Suprapubic skin (tissue), 4 donors: ENCODE measurements at regions not wholly inside any gene's neighbourhood (a gene's known extent, or its start where the extent isn't known, plus 50 kb on each side); places are given as distances from the start of the nearest gene placed in this dataset.

Source experiments
- DNase-seq, 2 donors: peaks; one replicate each; pipeline ENCODE4 v3.0.0-alpha.2; 2019; ENCODE audit warnings: low spot score in 2 of 2
- H3K27ac ChIP-seq: fragments of 200-600 bp; sonication (generic); one replicate; pipeline ENCODE4 v1.5.1; 2019
- H3K27me3 ChIP-seq: fragments of 200-600 bp; sonication (generic); one replicate; pipeline ENCODE4 v1.5.1; 2019
- H3K36me3 ChIP-seq: fragments of 200-600 bp; sonication (generic); one replicate; pipeline ENCODE4 v1.5.1; 2019
- H3K4me1 ChIP-seq: fragments of 200-600 bp; sonication (generic); one replicate; pipeline ENCODE4 v1.5.1; 2019
- H3K4me3 ChIP-seq: fragments of 200-600 bp; sonication (generic); one replicate; pipeline ENCODE4 v1.5.1; 2019; ENCODE audit warnings: mild to moderate bottlenecking
- H3K9me3 ChIP-seq: fragments of 200-600 bp; sonication (generic); one replicate; pipeline ENCODE4 v1.5.1; 2019
- CTCF ChIP-seq, 2 donors: fragments of 200-600 bp in 1 of 2; fragments of 450-650 bp in 1 of 2; sonication (generic) in 1 of 2; IDR thresholded peaks; one replicate each; pipeline ENCODE4 v1.5.1; 2016 to 2019; ENCODE audit warnings: antibody characterized with exemption in 2 of 2, mild to moderate bottlenecking in 1 of 2, moderate library complexity in 1 of 2
- EP300 ChIP-seq: sonication (generic); formaldehyde crosslinking; IDR thresholded peaks from one replicate; pipeline ENCODE4 v1.6.1; 2017; ENCODE audit warnings: antibody characterized with exemption
- POLR2A ChIP-seq, 2 donors: fragments of 450-650 bp; IDR thresholded peaks; one replicate each; pipeline ENCODE4 v1.6.1; 2017; ENCODE audit warnings: antibody characterized with exemption in 2 of 2, mild to moderate bottlenecking in 2 of 2, moderate library complexity in 2 of 2
- POLR2AphosphoS5 ChIP-seq, 3 donors: sonication (generic); formaldehyde crosslinking; IDR thresholded peaks; one replicate each; pipeline ENCODE4 v1.6.1; 2017; ENCODE audit warnings: antibody characterized with exemption in 3 of 3
- WGBS: methylation state at CpG from one replicate; pipeline ENCODE4 v1.1.5; 2018; 5-methylcytosine and 5-hydroxymethylcytosine counted together

DNA sequence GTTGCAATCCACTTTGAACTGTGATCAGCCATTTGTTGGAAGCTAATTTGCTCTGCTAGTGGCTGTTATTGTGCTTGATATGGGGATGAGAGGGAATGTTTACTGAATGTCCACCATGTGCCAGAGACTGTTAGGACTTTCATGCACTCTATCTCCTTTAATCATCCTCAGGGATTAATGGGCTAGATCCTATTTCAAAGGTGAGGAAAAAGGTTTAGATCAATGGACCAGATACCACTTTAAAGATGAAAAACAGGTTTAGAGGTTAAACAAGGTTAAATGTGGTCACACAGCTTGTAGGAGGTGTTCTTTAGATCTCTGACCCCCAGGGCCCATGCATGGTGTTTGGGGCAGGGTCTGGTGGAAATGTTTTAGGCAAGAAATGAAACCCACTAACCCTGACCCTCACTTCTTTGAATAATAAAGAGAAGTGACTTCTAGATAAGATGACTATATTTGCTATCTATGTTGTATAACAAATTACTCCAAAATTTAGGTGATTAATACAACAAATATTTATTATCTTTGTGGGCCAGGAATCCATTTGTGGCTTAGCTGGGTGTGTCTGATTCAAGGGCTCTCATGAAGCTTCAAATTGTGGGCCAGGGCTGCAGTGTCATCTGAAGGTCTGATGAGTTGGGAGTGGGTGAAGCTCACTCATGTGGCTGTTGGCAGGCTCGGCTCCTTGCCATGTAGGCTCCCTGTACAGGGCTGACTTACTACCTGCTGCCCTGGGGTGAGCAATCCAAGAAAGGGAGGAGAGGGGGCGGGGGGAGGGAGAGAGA, 127.8 kb upstream of the FOXA2 start:
- WGBS, result 68% methylated on average over 2 of the region's 2 CpGs
- Histone ChIP-seq H3K4me1 (no peaks in the 10 kb centered on the region), H3K36me3 (no peaks in the 10 kb centered on the region), H3K27me3 (no peaks in the 10 kb centered on the region), H3K4me3 (no peak overlapping the region), H3K9me3 (no peaks in the 10 kb centered on the region), H3K27ac (no peak overlapping the region)
- no peak for DNase-seq
- TF ChIP-seq POLR2AphosphoS5 (IDR thresholded peaks at IDR 0.05) (no peak), EP300 (no peak), POLR2A (IDR thresholded peaks at IDR 0.05) (no peak), CTCF (IDR thresholded peaks at IDR 0.05) (no peak)

DNA sequence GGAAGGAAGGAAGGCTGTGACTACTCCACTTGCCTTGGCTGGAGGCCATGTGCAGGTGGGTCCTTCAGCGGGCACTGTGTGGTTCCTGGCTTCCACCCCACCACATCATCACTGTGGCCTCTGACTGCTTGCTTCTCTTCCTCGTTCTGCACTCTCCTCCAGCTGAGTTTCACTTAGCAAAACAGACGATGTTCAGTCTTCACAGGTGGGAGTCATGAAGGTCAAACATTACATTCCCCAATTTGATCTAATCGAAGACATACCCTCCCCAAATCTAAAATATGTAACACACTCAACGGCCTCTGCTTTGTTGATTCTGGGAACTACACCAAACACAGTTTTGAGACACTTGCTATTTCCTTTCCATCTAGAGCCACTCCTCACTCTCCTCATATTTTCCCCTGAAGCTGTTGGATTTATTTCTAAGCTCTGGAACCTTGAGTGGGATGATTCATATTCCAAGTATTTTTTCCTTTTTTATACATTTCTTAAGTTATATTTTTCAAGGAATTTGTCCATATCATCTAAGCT, 132.5 kb upstream of the FOXA2 start:
- Histone ChIP-seq H3K27ac (no peak overlapping the region), H3K9me3 (no peaks in the 10 kb centered on the region), H3K4me1 (no peaks in the 10 kb centered on the region), H3K36me3 (no peaks in the 10 kb centered on the region), H3K27me3 (no peaks in the 10 kb centered on the region), H3K4me3 (no peak overlapping the region)
- TF ChIP-seq CTCF (IDR thresholded peaks at IDR 0.05), result no peak
- no peak for TF ChIP-seq EP300
- no peak for TF ChIP-seq POLR2A (IDR thresholded peaks at IDR 0.05)
- no peak for TF ChIP-seq POLR2AphosphoS5 (IDR thresholded peaks at IDR 0.05)
- WGBS, result 20% methylated on average over 5 of the region's 5 CpGs
- DNase-seq, result no peak

GRCh38 chr20:22717466-22717865, 133.1 kb upstream of the FOXA2 start:
- Histone ChIP-seq H3K27me3 (no peaks in the 10 kb centered on the region), H3K4me1 (no peaks in the 10 kb centered on the region), H3K36me3 (no peaks in the 10 kb centered on the region), H3K4me3 (no peak overlapping the region), H3K9me3 (no peaks in the 10 kb centered on the region), H3K27ac (no peak overlapping the region)
- no peak for TF ChIP-seq POLR2AphosphoS5 (IDR thresholded peaks at IDR 0.05)
- TF ChIP-seq POLR2A (IDR thresholded peaks at IDR 0.05), result no peak
- TF ChIP-seq CTCF (IDR thresholded peaks at IDR 0.05), result no peak
- no peak for TF ChIP-seq EP300
- DNase-seq, result no peak
- 60% methylated on average over 4 of the region's 4 CpGs for WGBS

- no peak for DNase-seq
- H3K27ac ChIP-seq, result no peak overlapping the region
- no peak for TF ChIP-seq CTCF (IDR thresholded peaks at IDR 0.05)
- no peak for TF ChIP-seq POLR2A (IDR thresholded peaks at IDR 0.05)
- no peak for TF ChIP-seq POLR2AphosphoS5 (IDR thresholded peaks at IDR 0.05)
- TF ChIP-seq EP300, result no peak
- H3K27me3 ChIP-seq, result no peaks in the 10 kb centered on the region
- no peak overlapping the region for H3K4me3 ChIP-seq
- H3K36me3 ChIP-seq, result no peaks in the 10 kb centered on the region
- H3K9me3 ChIP-seq, result no peaks in the 10 kb centered on the region
- 65% methylated on average over 7 of the region's 7 CpGs for WGBS
- no peaks in the 10 kb centered on the region for H3K4me1 ChIP-seq
Observed at GRCh38 chr20:22719167-22719591, 134.8 kb upstream of the FOXA2 start.

DNA sequence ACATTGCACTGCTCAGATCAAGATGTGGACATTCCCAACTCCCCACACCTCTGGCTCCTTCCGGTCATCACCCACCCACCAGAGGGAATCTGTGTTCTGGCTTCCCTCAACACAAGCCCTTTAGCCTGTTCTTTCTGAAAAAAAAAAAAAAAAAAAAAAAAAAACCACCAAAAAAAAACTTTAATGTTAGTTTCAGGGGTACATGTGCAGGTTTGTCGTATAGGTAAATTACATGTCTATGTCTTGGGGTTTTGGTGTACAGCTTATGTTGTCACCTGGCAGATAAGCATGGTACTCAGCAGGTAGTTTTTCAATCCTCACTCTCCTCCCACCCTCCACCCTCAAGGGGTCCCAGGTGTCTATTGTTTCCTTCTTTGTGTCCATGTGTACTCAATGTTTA, 135.8 kb upstream of the FOXA2 start:
- H3K36me3 ChIP-seq, result no peaks in the 10 kb centered on the region
- 88% methylated on average over 2 of the region's 2 CpGs for WGBS
- no peaks in the 10 kb centered on the region for H3K9me3 ChIP-seq
- H3K4me3 ChIP-seq, result no peak overlapping the region
- no peak overlapping the region for H3K27ac ChIP-seq
- no peak for DNase-seq
- H3K4me1 ChIP-seq, result no peaks in the 10 kb centered on the region
- H3K27me3 ChIP-seq, result no peaks in the 10 kb centered on the region
- no peak for TF ChIP-seq CTCF (IDR thresholded peaks at IDR 0.05)
- no peak for TF ChIP-seq POLR2AphosphoS5 (IDR thresholded peaks at IDR 0.05)
- TF ChIP-seq EP300, result no peak
- TF ChIP-seq POLR2A (IDR thresholded peaks at IDR 0.05), result no peak
